ENCODE measurements at regions not wholly inside any gene's neighbourhood (a gene's known extent, or its start where the extent isn't known, plus 50 kb on each side); places are given as distances from the start of the nearest gene placed in this dataset.
"Not testable (repeated sequence)": the region's sequence is repeated elsewhere in the genome, so short reads cannot be mapped to it uniquely, and the experiment has no call there.

DNA sequence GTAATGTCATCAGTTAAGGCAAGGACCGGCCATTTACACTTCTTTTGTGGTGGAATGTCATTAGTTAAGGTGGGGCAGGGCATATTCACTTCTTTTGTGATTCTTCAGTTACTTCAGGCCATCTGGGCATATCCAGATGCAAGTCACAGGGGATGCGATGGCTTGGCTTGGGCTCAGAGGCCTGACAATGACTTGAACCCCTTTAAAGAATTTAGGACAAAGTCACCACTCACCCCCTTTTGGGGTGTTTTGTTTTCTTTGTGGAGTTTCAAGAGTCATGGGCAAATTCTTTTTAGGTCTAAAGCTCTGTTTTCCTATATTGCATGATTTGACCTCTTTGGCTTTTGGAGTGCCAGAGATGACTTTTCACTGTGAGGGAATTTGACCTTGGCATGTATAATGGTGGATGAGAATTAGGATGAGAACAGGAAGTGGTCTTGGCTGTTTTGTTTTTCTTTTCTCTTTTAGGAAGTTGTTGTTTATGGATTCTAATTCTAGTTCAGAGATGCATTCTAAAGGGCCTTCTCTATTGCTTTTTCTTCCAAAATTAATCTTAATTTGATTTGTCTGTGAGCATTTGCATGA lies 385.3 kb downstream of the KIF20B start:
- in situ Hi-C loops (cut with HindIII; ENCODE audit: low sequenced_read_pairs), result not testable (repeated sequence)

GRCh38 chr10:90087197-90088023 lies 386.0 kb downstream of the KIF20B start:
- in situ Hi-C loops (cut with HindIII; ENCODE audit: low sequenced_read_pairs), result no loop called here
- DNase-seq (ENCODE audit: low spot score), result no peak

More for the DNA sequence above, 385.3 kb downstream of the KIF20B start:
- not testable (repeated sequence) for DNase-seq (ENCODE audit: low spot score)

- in situ Hi-C loops (cut with HindIII; ENCODE audit: low sequenced_read_pairs), result no loop called here
- no peak for DNase-seq (ENCODE audit: low spot score)
Measured at GRCh38 chr10:90088024-90088317, 386.6 kb downstream of the KIF20B start.

GRCh38 chr10:90089719-90090118 lies 388.3 kb downstream of the KIF20B start:
- DNase-seq (ENCODE audit: low spot score), result no peak
- in situ Hi-C loops (cut with HindIII; ENCODE audit: low sequenced_read_pairs), result no loop called here

- no peak for DNase-seq (ENCODE audit: low spot score)
- in situ Hi-C loops (cut with HindIII; ENCODE audit: low sequenced_read_pairs), result no loop called here
Measured at GRCh38 chr10:90096196-90096595, 394.8 kb downstream of the KIF20B start.

DNA sequence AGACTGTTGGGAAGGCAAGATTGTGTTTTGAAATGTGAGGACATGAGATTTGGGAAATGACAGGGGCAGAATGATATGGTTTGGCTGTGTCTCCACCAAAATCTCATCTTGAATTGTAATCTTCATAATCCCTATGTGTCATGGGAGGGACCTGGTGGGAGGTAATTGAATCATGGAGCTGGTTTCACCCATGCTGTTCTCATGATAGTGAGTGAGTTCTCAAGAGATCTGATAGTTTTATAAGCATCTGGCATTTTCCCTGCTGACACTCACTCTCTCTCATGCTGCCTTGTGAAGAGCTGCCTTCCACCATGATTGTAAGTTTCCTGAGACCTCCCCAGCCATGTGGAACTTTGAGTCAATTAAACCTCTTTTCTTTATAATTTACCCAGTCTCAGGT lies 406.2 kb downstream of the KIF20B start:
- in situ Hi-C loops (cut with HindIII; ENCODE audit: low sequenced_read_pairs); DNase-seq (ENCODE audit: low spot score): not testable (repeated sequence)

GRCh38 chr10:90111671-90112070 lies 410.3 kb downstream of the KIF20B start:
- in situ Hi-C loops (cut with HindIII; ENCODE audit: low sequenced_read_pairs), result no loop called here
- DNase-seq (ENCODE audit: low spot score), result no peak

DNA sequence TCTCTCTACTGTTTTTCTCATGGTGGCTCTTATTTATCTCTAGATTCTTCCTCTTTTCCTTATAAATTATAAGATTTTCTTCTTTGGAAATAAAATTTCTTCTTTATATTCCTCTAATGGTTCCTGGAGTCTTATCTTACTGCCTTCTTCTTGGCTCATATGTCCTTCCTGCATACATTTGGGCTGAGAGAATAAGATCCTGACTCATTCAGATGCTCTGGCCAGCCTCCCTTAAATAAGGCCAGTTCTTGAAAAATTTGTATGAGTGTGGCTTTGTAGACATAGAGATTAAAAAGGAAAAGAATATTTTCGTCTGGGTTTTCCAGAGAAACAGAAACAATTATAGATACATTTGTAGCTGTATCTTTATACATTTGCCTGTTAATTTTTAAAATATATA lies 411.3 kb downstream of the KIF20B start:
- DNase-seq (ENCODE audit: low spot score), result no peak
- in situ Hi-C loops (cut with HindIII; ENCODE audit: low sequenced_read_pairs), result no loop called here

- in situ Hi-C loops (cut with HindIII; ENCODE audit: low sequenced_read_pairs); DNase-seq (ENCODE audit: low spot score): not testable (repeated sequence)
Measured at GRCh38 chr10:90118567-90118966, 417.2 kb downstream of the KIF20B start.

DNA sequence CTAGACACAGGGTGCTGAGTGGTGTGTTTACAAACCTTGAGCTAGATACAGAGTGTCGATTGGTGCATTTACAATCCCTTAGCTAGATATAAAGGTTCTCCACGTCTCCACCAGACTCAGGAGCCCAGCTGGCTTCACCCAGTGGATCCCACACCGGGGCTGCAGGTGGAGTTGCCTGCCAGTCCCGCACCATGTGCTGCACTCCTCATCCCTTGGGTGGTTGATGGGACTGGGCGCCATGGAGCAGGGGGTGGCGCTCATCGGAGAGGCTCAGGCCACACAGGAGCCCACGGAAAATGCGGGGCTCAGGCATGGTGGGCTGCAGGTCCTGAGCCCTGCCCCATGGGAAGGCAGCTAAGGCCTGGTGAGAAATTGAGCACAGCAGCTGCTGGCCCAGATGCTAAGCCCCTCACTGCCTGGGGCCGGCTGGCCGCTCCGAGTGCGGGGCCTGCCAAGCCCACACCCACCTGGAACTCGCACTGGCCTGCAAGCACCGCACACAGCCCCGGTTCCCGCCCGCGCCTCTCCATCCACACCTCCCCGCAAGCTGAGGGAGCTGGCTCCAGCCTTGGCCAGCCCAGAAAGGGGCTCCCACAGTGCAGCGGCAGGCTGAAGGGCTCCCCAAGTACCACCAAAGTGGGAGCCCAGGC lies 418.4 kb downstream of the KIF20B start:
- DNase-seq (ENCODE audit: low spot score); in situ Hi-C loops (cut with HindIII; ENCODE audit: low sequenced_read_pairs): not testable (repeated sequence)

DNA sequence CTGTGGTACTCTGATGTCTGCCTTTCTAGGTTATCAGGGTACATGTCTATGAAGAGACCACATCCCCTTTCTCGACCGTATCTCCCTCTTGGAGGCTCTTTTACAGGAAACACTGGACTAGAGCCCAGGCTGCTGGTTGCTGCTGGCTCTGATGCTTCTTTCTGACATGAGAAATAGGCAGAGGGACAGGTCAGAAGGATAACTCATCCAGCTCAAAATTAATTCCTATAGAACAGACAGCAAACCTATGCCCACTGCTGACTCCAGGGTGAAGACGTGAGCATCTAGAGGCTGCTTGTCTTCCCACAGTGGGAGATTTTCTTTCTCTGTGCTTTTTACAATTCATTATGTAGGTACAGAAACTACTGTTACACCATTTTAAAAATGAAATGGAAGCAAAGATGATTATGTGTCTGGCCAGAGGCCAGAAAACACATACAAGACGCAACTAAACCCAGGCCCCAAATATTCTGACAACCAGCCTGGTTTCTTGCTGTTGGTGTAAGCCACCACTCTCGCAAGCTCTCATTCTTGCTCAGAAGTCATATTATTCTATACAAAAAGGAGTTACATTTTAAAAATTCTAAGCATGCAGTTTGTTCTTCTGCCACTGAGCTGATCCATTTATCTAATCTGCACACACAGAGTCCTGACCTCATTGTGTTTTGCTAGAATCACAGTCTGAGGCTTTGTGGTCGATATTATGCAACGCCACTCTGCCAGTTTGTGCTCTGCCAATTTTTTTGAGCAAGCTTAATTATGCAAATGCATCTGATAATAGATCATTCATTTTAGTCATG lies 424.3 kb downstream of the KIF20B start:
- no peak for DNase-seq (ENCODE audit: low spot score)
- in situ Hi-C loops (cut with HindIII; ENCODE audit: low sequenced_read_pairs), result no loop called here

DNA sequence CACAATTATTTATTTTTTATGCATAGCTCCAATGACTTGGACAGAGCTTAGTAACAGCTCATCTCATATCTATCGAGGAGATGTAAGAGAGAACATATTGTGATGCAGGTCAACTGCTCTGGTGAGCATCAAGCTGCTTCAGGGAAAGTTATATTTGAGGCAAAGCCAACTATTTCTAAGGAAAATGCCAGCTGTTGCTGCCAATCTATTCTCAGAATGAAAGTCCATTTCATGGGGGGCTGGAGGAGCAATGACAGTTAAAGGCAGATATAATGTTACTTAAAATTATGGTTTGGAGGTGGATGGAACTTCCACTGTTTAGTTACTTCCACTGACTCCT lies 424.8 kb downstream of the KIF20B start:
- in situ Hi-C loops (cut with HindIII; ENCODE audit: low sequenced_read_pairs), result no loop called here
- DNase-seq (ENCODE audit: low spot score), result no peak

DNA sequence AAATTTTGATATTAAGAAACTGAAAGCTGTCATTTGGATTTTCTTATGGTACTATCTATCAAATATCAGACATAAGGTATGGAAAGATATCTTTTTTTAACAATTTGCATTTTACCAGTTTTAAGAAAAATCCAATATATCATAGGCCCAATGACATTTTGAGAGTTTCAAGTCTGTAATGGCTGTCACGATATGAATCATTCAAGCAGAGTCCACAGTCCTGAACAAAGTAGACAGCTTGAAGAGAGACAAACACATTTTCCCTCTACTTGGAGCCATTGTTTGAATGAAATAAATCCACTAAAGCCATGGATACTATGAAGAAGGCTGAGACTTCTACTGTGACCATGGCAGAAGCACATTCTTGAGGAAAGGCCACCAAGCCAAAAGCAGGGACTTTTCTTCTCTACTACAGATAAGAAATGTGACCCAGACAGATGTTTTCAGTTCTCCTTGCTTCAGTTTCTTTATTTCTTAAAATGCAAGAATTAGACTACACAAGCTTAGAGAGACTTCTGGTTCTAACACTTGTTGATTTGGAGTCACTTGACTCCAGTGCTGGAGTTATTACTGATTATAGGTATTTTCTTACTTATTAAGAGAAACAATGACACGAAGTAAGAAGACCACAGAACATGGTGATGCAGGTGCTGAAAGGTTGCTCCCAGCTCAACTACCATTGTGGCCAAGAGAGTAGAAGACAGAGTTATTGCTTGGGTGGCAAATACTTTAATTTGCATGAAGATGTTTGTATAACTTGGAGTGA lies 429.1 kb downstream of the KIF20B start:
- DNase-seq (ENCODE audit: low spot score), result no peak
- in situ Hi-C loops (cut with HindIII; ENCODE audit: low sequenced_read_pairs), result no loop called here

- in situ Hi-C loops (cut with HindIII; ENCODE audit: low sequenced_read_pairs), result no loop called here
- no peak for DNase-seq (ENCODE audit: low spot score)
Measured at GRCh38 chr10:90133606-90134005, 432.2 kb downstream of the KIF20B start.

- no peak for DNase-seq (ENCODE audit: low spot score)
- in situ Hi-C loops (cut with HindIII; ENCODE audit: low sequenced_read_pairs), result no loop called here
Measured at GRCh38 chr10:90136731-90137316, 435.4 kb downstream of the KIF20B start.

DNA sequence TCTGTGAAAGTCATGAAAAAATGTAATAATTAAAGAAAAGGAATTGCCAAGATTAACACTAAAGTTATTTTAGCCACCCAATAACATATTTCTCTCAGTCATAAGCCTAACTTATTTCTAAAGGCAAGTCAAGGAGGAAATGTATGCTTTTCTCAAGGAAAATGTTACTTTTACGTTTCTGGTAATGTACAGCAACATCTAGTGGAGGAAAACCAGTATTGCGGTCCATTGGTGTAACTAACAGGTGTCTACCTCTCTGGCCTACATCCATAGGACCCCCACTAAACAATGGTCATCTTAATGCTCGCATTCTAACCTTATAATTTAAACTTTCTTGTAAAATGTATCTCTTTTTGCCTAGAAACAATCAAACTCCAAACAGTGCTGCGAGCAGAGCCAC lies 437.5 kb downstream of the KIF20B start:
- in situ Hi-C loops (cut with HindIII; ENCODE audit: low sequenced_read_pairs), result no loop called here
- no peak for DNase-seq (ENCODE audit: low spot score)

GRCh38 chr10:90141791-90142190 lies 440.4 kb downstream of the KIF20B start:
- in situ Hi-C loops (cut with HindIII; ENCODE audit: low sequenced_read_pairs), result no loop called here

GRCh38 chr10:90143937-90144336 lies 442.5 kb downstream of the KIF20B start:
- DNase-seq (ENCODE audit: low spot score), result no peak
- in situ Hi-C loops (cut with HindIII; ENCODE audit: low sequenced_read_pairs), result no loop called here

More at GRCh38 chr10:90141791-90142190, 440.4 kb downstream of the KIF20B start:
- DNase-seq (ENCODE audit: low spot score), result no peak
